IPS DF 6.9 (cell line): ENCODE measurements at regions not wholly inside any gene's neighbourhood (a gene's known extent, or its start where the extent isn't known, plus 50 kb on each side); places are given as distances from the start of the nearest gene placed in this dataset.
A peak's percentile ranks its signal among the peaks of the same experiment; 100 is the strongest.

Source experiments
- DNase-seq: peaks from one replicate; pipeline ENCODE4 v3.0.0-alpha.2; 2013; ENCODE audit warnings: low read depth, low spot score
- H3K27ac ChIP-seq: one replicate; pipeline ENCODE4 v1.5.1; 2013; ENCODE audit warnings: low read length, control low read depth
- H3K27me3 ChIP-seq: 2 replicates; pipeline ENCODE4 v1.6.1; 2013; ENCODE audit warnings: mild to moderate bottlenecking, low read length; ENCODE audit not compliant: control insufficient read depth, insufficient read depth
- H3K36me3 ChIP-seq: 2 replicates; pipeline ENCODE4 v1.6.1; 2013; ENCODE audit warnings: low read length; ENCODE audit not compliant: control insufficient read depth, insufficient read depth
- H3K4me1 ChIP-seq: 2 replicates; pipeline ENCODE4 v1.6.1; 2013; ENCODE audit warnings: low read length; ENCODE audit not compliant: control insufficient read depth, insufficient read depth
- H3K4me3 ChIP-seq: 2 replicates; pipeline ENCODE4 v1.5.1; 2013; ENCODE audit warnings: mild to moderate bottlenecking, low read length
- H3K9me3 ChIP-seq: 2 replicates; pipeline ENCODE4 v1.6.1; 2013; ENCODE audit warnings: low read length, inconsistent platforms; ENCODE audit not compliant: control insufficient read depth, insufficient read depth
- WGBS: extraction: QIAGEN DNeasy Blood & Tissue Kit; methylation state at CpG from one replicate; pipeline ENCODE4 v1.1.7; 2013; ENCODE audit warnings: mixed read lengths, missing lambda C conversion rate; ENCODE audit not compliant: insufficient read length, insufficient coverage; 5-methylcytosine and 5-hydroxymethylcytosine counted together

- Histone ChIP-seq H3K27ac (no peak overlapping the region), H3K4me3 (no peak overlapping the region), H3K27me3 (no peaks in the 10 kb centered on the region), H3K4me1 (no peaks in the 10 kb centered on the region), H3K9me3 (no peaks in the 10 kb centered on the region), H3K36me3 (no peaks in the 10 kb centered on the region)
- WGBS, result no CpG with 5 or more reads among the region's 3 CpGs
- DNase-seq, result peak; percentile 29
Observed at GRCh38 chr15:46260937-46261336, 626.1 kb downstream of the SQOR start.

GRCh38 chr15:46265664-46266347 is 631.0 kb downstream of the SQOR start:
- H3K4me3 ChIP-seq, result no peak overlapping the region
- H3K4me1 ChIP-seq, result no peaks in the 10 kb centered on the region
- H3K36me3 ChIP-seq, result no peaks in the 10 kb centered on the region
- no CpG with 5 or more reads among the region's 3 CpGs for WGBS
- no peak for DNase-seq
- H3K27me3 ChIP-seq, result no peaks in the 10 kb centered on the region
- no peak overlapping the region for H3K27ac ChIP-seq
- H3K9me3 ChIP-seq, result no peaks in the 10 kb centered on the region

- DNase-seq, result no peak
- Histone ChIP-seq H3K36me3 (no peaks in the 10 kb centered on the region), H3K9me3 (no peaks in the 10 kb centered on the region), H3K27me3 (no peaks in the 10 kb centered on the region), H3K4me3 (no peak overlapping the region), H3K27ac (no peak overlapping the region), H3K4me1 (no peaks in the 10 kb centered on the region)
- WGBS, result no CpG with 5 or more reads among the region's 2 CpGs
Observed at GRCh38 chr15:46266661-46267060, 631.8 kb downstream of the SQOR start.

- Histone ChIP-seq H3K4me3 (no peak overlapping the region), H3K9me3 (no peaks in the 10 kb centered on the region), H3K27ac (no peak overlapping the region), H3K36me3 (no peaks in the 10 kb centered on the region), H3K27me3 (no peaks in the 10 kb centered on the region), H3K4me1 (no peaks in the 10 kb centered on the region)
- DNase-seq, result no peak
- no CpG with 5 or more reads among the region's 5 CpGs for WGBS
Observed at GRCh38 chr15:46270481-46271147, 635.8 kb downstream of the SQOR start.

- DNase-seq, result no peak
- WGBS, result no CpG with 5 or more reads among the region's 1 CpG
- no peaks in the 10 kb centered on the region for H3K9me3 ChIP-seq
- no peaks in the 10 kb centered on the region for H3K27me3 ChIP-seq
- no peaks in the 10 kb centered on the region for H3K4me1 ChIP-seq
- H3K27ac ChIP-seq, result no peak overlapping the region
- H3K36me3 ChIP-seq, result no peaks in the 10 kb centered on the region
- no peak overlapping the region for H3K4me3 ChIP-seq
Observed at GRCh38 chr15:46275701-46276100, 640.9 kb downstream of the SQOR start.

GRCh38 chr15:46277451-46277850 is 642.6 kb downstream of the SQOR start:
- Histone ChIP-seq H3K27ac (no peak overlapping the region), H3K27me3 (no peaks in the 10 kb centered on the region), H3K36me3 (no peaks in the 10 kb centered on the region), H3K4me3 (no peak overlapping the region), H3K9me3 (no peaks in the 10 kb centered on the region), H3K4me1 (no peaks in the 10 kb centered on the region)
- DNase-seq, result no peak

- no peak overlapping the region for H3K4me3 ChIP-seq
- no peak overlapping the region for H3K27ac ChIP-seq
- H3K27me3 ChIP-seq, result no peaks in the 10 kb centered on the region
- no peaks in the 10 kb centered on the region for H3K9me3 ChIP-seq
- H3K36me3 ChIP-seq, result no peaks in the 10 kb centered on the region
- no peak for DNase-seq
- WGBS, result no CpG with 5 or more reads among the region's 5 CpGs
- H3K4me1 ChIP-seq, result no peaks in the 10 kb centered on the region
Observed at GRCh38 chr15:46278062-46278461, 643.2 kb downstream of the SQOR start.

- no peaks in the 10 kb centered on the region for H3K36me3 ChIP-seq
- H3K27ac ChIP-seq, result no peak overlapping the region
- H3K4me1 ChIP-seq, result no peaks in the 10 kb centered on the region
- no CpG with 5 or more reads among the region's 5 CpGs for WGBS
- no peaks in the 10 kb centered on the region for H3K27me3 ChIP-seq
- H3K4me3 ChIP-seq, result no peak overlapping the region
- DNase-seq, result no peak
- H3K9me3 ChIP-seq, result no peaks in the 10 kb centered on the region
Observed at GRCh38 chr15:46278486-46279090, 643.8 kb downstream of the SQOR start.

- H3K27me3 ChIP-seq, result no peaks in the 10 kb centered on the region
- no peaks in the 10 kb centered on the region for H3K9me3 ChIP-seq
- no peaks in the 10 kb centered on the region for H3K36me3 ChIP-seq
- WGBS, result no CpG with 5 or more reads among the region's 4 CpGs
- DNase-seq, result peak; percentile 20
- H3K4me1 ChIP-seq, result no peaks in the 10 kb centered on the region
- no peak overlapping the region for H3K4me3 ChIP-seq
- H3K27ac ChIP-seq, result no peak overlapping the region
Observed at GRCh38 chr15:46280762-46281542, 646.1 kb downstream of the SQOR start.

GRCh38 chr15:46293550-46293949 is 658.7 kb downstream of the SQOR start:
- DNase-seq, result no peak
- Histone ChIP-seq H3K9me3 (no peaks in the 10 kb centered on the region), H3K27me3 (no peaks in the 10 kb centered on the region), H3K4me3 (no peak overlapping the region), H3K4me1 (no peaks in the 10 kb centered on the region; the same call in 1 of the 2 replicates), H3K36me3 (no peaks in the 10 kb centered on the region), H3K27ac (no peak overlapping the region)
- no CpG with 5 or more reads among the region's 3 CpGs for WGBS
